ENCODE measurements at regions not wholly inside any gene's neighbourhood (a gene's known extent, or its start where the extent isn't known, plus 50 kb on each side); places are given as distances from the start of the nearest gene placed in this dataset.
"Not testable (repeated sequence)": the region's sequence is repeated elsewhere in the genome, so short reads cannot be mapped to it uniquely, and the experiment has no call there.

DNA sequence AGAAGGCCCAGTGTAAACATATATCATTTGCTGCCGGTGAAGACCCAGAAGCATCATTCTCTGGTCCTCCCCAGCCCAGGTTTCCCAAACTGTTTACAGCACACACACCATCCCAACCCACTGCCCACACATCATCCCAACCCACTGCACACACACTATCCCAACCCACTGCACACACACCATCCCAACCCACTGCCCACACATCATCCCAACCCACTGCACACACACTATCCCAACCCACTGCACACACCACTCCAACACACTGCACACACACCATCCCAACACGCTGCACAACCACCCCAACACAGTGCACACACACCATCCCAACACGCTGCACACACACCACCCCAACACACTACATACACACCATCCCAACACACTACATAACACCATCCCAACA lies 608.4 kb downstream of the ACTL7B start:
- TF ChIP-seq, protein P1, sequence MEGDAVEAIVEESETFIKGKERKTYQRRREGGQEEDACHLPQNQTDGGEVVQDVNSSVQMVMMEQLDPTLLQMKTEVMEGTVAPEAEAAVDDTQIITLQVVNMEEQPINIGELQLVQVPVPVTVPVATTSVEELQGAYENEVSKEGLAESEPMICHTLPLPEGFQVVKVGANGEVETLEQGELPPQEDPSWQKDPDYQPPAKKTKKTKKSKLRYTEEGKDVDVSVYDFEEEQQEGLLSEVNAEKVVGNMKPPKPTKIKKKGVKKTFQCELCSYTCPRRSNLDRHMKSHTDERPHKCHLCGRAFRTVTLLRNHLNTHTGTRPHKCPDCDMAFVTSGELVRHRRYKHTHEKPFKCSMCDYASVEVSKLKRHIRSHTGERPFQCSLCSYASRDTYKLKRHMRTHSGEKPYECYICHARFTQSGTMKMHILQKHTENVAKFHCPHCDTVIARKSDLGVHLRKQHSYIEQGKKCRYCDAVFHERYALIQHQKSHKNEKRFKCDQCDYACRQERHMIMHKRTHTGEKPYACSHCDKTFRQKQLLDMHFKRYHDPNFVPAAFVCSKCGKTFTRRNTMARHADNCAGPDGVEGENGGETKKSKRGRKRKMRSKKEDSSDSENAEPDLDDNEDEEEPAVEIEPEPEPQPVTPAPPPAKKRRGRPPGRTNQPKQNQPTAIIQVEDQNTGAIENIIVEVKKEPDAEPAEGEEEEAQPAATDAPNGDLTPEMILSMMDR (conservative IDR thresholded peaks at IDR 0.05; ENCODE audit: low read depth, low read length): not testable (repeated sequence)
- TF ChIP-seq CEBPB (IDR thresholded peaks at IDR 0.05; ENCODE audit: low read depth, low read length); POLR2A (IDR thresholded peaks at IDR 0.05; ENCODE audit: low read depth, low read length); MXI1 (IDR thresholded peaks at IDR 0.05; ENCODE audit: borderline replicate concordance, low read depth, low read length); CHD1 (IDR thresholded peaks at IDR 0.05; ENCODE audit: low read depth, low read length): not testable (repeated sequence)
- TF ChIP-seq, protein P2, sequence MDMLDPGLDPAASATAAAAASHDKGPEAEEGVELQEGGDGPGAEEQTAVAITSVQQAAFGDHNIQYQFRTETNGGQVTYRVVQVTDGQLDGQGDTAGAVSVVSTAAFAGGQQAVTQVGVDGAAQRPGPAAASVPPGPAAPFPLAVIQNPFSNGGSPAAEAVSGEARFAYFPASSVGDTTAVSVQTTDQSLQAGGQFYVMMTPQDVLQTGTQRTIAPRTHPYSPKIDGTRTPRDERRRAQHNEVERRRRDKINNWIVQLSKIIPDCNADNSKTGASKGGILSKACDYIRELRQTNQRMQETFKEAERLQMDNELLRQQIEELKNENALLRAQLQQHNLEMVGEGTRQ (IDR thresholded peaks at IDR 0.05; ENCODE audit: low read depth, low read length): not testable (repeated sequence)
